Pancreas (tissue), 10 donors: ENCODE measurements at regions not wholly inside any gene's neighbourhood (a gene's known extent, or its start where the extent isn't known, plus 50 kb on each side); places are given as distances from the start of the nearest gene placed in this dataset.

ENCODE experiments used
- ATAC-seq, 4 donors: fragments of 200-7000 bp; cut with Tn5 transposase; one replicate each; pipeline versions ENCODE4 v1.8.0 to v1.9.1; 2020; ENCODE audit warnings: mild to moderate bottlenecking in 4 of 4, moderate library complexity in 4 of 4
- DNase-seq, 6 donors: peaks; one replicate each; pipeline ENCODE4 v3.0.0-alpha.2; 2020
- FAIRE-seq: peaks from 2 replicates; lab custom pipeline; 2012; peaks lifted over from hg19 to GRCh38; lab: Jason Lieb, UNC
- H3K27ac ChIP-seq, 4 donors: fragments of 200-600 bp; sonication (generic); 1 replicate in 3 of 4; 2 replicates in 1 of 4; pipeline versions ENCODE4 v1.5.0 to v1.8.0; 2020
- H3K27me3 ChIP-seq, 4 donors: fragments of 200-600 bp; one replicate each; pipeline ENCODE4 v1.8.0; 2021
- H3K36me3 ChIP-seq, 3 donors: fragments of 200-600 bp; sonication (generic) in 1 of 3; one replicate each; pipeline versions ENCODE4 v1.5.0 to v1.8.0; 2020 to 2021
- H3K4me1 ChIP-seq, 3 donors: fragments of 200-600 bp; one replicate each; pipeline ENCODE4 v1.8.0; 2021
- H3K4me3 ChIP-seq, 4 donors: fragments of 200-600 bp; sonication (generic) in 2 of 4; one replicate each; pipeline versions ENCODE4 v1.5.0 to v1.8.0; 2020 to 2021
- H3K9me3 ChIP-seq, 4 donors: fragments of 200-600 bp; one replicate each; pipeline ENCODE4 v1.8.0; 2021
- CTCF ChIP-seq, 4 donors: fragments of 200-600 bp; sonication (generic) in 3 of 4; IDR thresholded peaks; one replicate each; pipeline versions ENCODE4 v1.5.0 to v1.8.0; 2021; ENCODE audit warnings: antibody characterized with exemption in 4 of 4
- WGBS, 2 donors: extraction: QIAGEN DNeasy Blood & Tissue Kit; methylation state at CpG; one replicate each; pipeline ENCODE4 v1.1.7; 2013; 5-methylcytosine and 5-hydroxymethylcytosine counted together
- intact Hi-C, 3 donors: fragments of 100-400 bp; cut with DNase I; formaldehyde crosslinking; loops; one replicate each; pipeline versions ENCODE4 v1.11.1 to v1.14.2; 2022
- donor health status: healthy with polysubstance abuse.
- donor health status: DM: no; HTN: no; CAD: no; lungs with moderate emphysema.
- donor health status: DM: no; HTN: no; CAD: no.
- donor health status: control.
- donor health status: control.
- donor health status: Bipolar disorder and iron deficiency.
- donor health status: DM: yes; HTN: yes; CAD: no.
- donor health status: DM: no; HTN: no; CAD: no.
- donor health status: DM: no; HTN: no; CAD: no.
- donor health status: DM: yes; HTN: yes; CAD: no.

GRCh38 chr4:149933120-149933519 lies 117.5 kb upstream of the IQCM start:
- Histone ChIP-seq H3K4me1 (no peaks in the 10 kb centered on the region), H3K36me3 (no peaks in the 10 kb centered on the region), H3K9me3 (no peaks in the 10 kb centered on the region), H3K4me3 (no peak overlapping the region), H3K27ac (no peak overlapping the region), H3K27me3 (no peaks in the 10 kb centered on the region)
- no peak for DNase-seq
- no peak for TF ChIP-seq CTCF (IDR thresholded peaks at IDR 0.05)
- intact Hi-C loops = no loop called here
- 0 to 31% methylated on average over 1 of the region's 1 CpG for WGBS, 2 donors
- ATAC-seq = no peak
- no peak for FAIRE-seq

- no peak for FAIRE-seq
These were observed 118.2 kb upstream of the IQCM start for GRCh38 chr4:149933883-149934282.

GRCh38 chr4:149949381-149949780 lies 128.9 kb upstream of the DCLK2 start:
- Histone ChIP-seq H3K27me3 (no peaks in the 10 kb centered on the region), H3K36me3 (no peaks in the 10 kb centered on the region), H3K4me3 (no peak overlapping the region), H3K9me3 (no peaks in the 10 kb centered on the region), H3K4me1 (no peaks in the 10 kb centered on the region), H3K27ac (no peak overlapping the region)
- DNase-seq (no peak), ATAC-seq (no peak), FAIRE-seq (no peak)
- TF ChIP-seq CTCF (IDR thresholded peaks at IDR 0.05) = no peak
- intact Hi-C loops = no loop called here
- 63 to 73% methylated on average over 5 of the region's 5 CpGs for WGBS, 2 donors

More at GRCh38 chr4:149933883-149934282, 118.2 kb upstream of the IQCM start:
- 45 to 46% methylated on average over 3 of the region's 3 CpGs for WGBS, 2 donors
- no peak overlapping the region for H3K27ac ChIP-seq
- H3K9me3 ChIP-seq = no peaks in the 10 kb centered on the region
- ATAC-seq (no peak), DNase-seq (no peak)
- no peaks in the 10 kb centered on the region for H3K4me1 ChIP-seq
- no peaks in the 10 kb centered on the region for H3K27me3 ChIP-seq
- TF ChIP-seq CTCF (IDR thresholded peaks at IDR 0.05) = no peak
- intact Hi-C loops = no loop called here
- no peaks in the 10 kb centered on the region for H3K36me3 ChIP-seq
- no peak overlapping the region for H3K4me3 ChIP-seq

- ATAC-seq (no peak), FAIRE-seq (no peak)
These were observed 126.9 kb upstream of the DCLK2 start for GRCh38 chr4:149951152-149951900.

More at GRCh38 chr4:149951152-149951900, 126.9 kb upstream of the DCLK2 start:
- Histone ChIP-seq H3K27me3 (no peaks in the 10 kb centered on the region), H3K27ac (no peak overlapping the region), H3K4me1 (no peaks in the 10 kb centered on the region), H3K36me3 (no peaks in the 10 kb centered on the region), H3K9me3 (no peaks in the 10 kb centered on the region), H3K4me3 (no peak overlapping the region)
- DNase-seq = no peak
- 78 to 81% methylated on average over 5 of the region's 5 CpGs for WGBS, 2 donors
- intact Hi-C loops = no loop called here
- TF ChIP-seq CTCF (IDR thresholded peaks at IDR 0.05) = no peak
